A204.1 (cell line): ENCODE measurements at regions not wholly inside any gene's neighbourhood (a gene's known extent, or its start where the extent isn't known, plus 50 kb on each side); places are given as distances from the start of the nearest gene placed in this dataset.

ENCODE experiments used
- FAIRE-seq: peaks from 2 replicates; lab custom pipeline; 2012; peaks lifted over from hg19 to GRCh38; lab: Jason Lieb, UNC

- FAIRE-seq: no peak
Observed at GRCh38 chr4:119706804-119707203, 78.2 kb upstream of the PDE5A start.

GRCh38 chr4:119697887-119698393, 69.3 kb upstream of the PDE5A start:
- no peak for FAIRE-seq

GRCh38 chr4:119696963-119697362, 68.4 kb upstream of the PDE5A start:
- no peak for FAIRE-seq

GRCh38 chr4:119695216-119695615, 66.6 kb upstream of the PDE5A start:
- no peak for FAIRE-seq

- no peak for FAIRE-seq
Observed at GRCh38 chr4:119693126-119693525, 64.5 kb upstream of the PDE5A start.

- no peak for FAIRE-seq
Observed at GRCh38 chr4:119692001-119692400, 63.4 kb upstream of the PDE5A start.

- no peak for FAIRE-seq
Observed at GRCh38 chr4:119690871-119691270, 62.3 kb upstream of the PDE5A start.

- FAIRE-seq: no peak
Observed at GRCh38 chr4:119688446-119688845, 59.8 kb upstream of the PDE5A start.

GRCh38 chr4:119684463-119684862, 55.9 kb upstream of the PDE5A start:
- no peak for FAIRE-seq

- FAIRE-seq: no peak
Observed at GRCh38 chr4:119683518-119683917, 54.9 kb upstream of the PDE5A start.

GRCh38 chr4:119682099-119682498, 53.5 kb upstream of the PDE5A start:
- FAIRE-seq: no peak

- no peak for FAIRE-seq
Observed at GRCh38 chr4:119679251-119679650, 50.6 kb upstream of the PDE5A start.

GRCh38 chr4:119678761-119679160, 50.2 kb upstream of the PDE5A start:
- no peak for FAIRE-seq
